HG02759 (cell line): ENCODE measurements at regions not wholly inside any gene's neighbourhood (a gene's known extent, or its start where the extent isn't known, plus 50 kb on each side); places are given as distances from the start of the nearest gene placed in this dataset.
"Not testable (repeated sequence)": the region's sequence is repeated elsewhere in the genome, so short reads cannot be mapped to it uniquely, and the experiment has no call there.

ENCODE experiments used
- ATAC-seq: cut with Tn5 transposase; IDR thresholded peaks from one replicate; pipeline ENCODE4 v1.9.1; 2021; ENCODE audit warnings: mild to moderate bottlenecking, moderate library complexity; ENCODE audit not compliant: unreplicated experiment

DNA sequence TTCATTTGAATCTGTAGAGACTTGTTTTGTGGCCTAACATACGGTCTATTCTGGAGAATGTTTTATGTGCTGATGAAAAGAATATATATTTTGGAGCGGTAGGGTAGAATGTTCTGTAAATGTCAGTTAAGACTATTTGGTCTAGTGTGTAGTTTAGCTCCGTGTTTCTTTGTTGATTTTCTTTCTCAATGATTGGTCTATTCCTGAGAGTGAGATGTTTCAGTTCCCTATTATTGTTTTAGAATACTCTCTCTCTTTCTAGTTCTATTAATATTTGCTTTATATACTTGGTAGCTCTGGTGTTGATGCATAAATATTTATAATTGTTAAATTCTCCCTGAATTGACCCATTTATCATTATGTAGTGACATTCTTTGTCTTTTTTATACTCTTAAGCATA lies 236.5 kb downstream of the GLUD2 start:
- ATAC-seq: no peak

GRCh38 chrX:121298499-121298898 lies 251.1 kb downstream of the GLUD2 start:
- no peak for ATAC-seq

DNA sequence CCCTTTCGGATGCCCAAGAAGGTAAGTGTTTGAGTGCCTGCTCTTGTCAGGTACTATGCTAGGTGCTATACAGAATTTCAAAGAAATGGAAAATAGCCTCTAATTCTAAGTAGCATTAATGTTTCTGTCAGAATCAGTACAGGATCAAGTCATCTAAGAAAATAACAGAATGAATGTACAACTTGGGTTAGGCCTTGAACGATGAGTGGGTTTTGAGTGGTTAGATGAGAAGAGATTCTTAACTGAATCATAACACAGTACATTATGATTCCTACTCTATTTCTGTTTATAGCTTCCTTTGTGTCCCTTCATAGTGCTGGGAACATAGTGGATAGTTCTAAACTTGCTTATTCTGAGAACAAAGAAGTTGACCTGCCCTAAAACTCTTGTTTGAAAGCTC lies 253.9 kb downstream of the GLUD2 start:
- ATAC-seq: no peak

- ATAC-seq: no peak
Observed at GRCh38 chrX:121301822-121302221, 254.4 kb downstream of the GLUD2 start.

DNA sequence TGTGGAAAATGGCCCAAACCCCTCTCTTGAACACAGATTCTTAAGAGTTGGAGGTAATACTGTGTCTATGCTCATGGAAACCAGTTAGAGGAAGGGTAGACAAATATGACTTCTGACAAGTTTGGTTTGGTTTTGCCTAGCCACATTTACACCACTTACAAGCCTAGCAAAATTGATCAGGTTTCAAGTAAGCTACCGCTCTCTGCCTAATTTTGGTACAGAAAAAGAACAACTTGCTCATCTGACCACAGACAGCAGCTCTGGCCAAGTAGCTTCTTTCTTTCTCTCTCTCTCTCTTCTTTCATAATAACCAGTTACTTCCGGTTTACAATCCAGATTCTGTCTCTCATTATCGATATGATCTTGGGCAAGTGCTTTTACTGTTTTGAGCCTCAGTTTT lies 260.0 kb downstream of the GLUD2 start:
- ATAC-seq: peak; percentile 59

DNA sequence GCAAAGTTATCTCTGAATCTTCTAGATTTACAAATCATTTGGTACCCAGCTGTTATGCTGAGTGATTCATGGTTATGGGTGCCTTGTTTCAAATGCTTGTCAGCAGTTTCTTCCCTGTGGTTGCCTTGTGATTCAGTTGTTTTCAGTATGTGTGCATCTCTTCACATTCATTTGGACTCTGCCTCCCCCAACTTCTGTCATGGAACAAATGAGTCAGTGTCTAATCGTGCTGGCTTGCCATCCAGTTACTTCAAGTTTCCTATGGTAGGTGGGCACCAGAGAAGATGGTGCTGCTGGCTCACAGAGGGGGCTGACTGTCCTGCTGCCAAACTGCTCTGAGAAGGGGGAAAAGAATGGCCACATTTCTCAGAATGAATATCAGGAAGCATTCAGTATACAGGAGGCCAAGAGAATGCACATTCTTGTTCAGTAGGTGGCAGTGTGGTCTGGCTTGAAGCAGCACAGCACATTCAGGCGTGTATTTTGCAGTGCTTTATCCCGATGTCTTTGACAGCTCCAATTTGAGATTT lies 260.9 kb downstream of the GLUD2 start:
- ATAC-seq: peak; percentile 78

DNA sequence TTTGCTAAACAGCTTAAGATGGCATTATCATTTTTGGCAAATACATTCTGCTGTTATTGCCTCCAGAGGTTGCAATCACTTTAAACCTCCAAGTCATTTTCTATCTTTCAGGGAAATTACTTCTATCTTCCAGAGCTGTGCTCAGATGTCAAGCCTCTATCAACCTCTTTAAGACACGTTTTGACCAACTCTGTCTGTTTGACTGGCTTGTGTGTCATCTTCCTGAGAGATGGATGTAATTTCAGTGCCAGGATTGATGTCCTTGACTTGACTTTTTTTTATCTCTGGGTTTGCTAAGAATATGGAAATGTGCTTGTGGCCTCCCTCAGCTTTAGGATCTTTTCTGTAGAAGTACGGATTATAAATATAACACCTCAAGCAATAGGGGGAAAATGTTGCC lies 263.4 kb downstream of the GLUD2 start:
- ATAC-seq: no peak

DNA sequence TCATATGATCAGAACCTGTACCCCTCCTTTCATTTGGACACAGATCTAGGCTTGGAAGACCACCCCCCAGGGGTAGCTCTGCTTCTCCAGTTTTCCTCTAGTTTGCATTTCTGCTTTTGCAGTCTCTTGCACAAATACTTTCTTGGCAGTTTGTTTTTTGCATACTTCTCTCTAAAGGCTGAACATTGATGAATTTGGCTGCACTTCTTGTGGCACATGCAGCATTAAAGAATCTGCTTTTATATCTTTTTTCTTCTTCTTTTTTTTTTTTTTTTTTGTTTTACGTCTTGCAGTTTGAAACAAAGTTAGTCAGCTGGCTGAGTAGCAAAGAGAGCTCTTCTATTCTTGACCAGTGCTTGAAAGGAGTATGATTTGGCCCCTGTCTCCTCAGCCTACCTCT lies 273.0 kb downstream of the GLUD2 start:
- no peak for ATAC-seq

DNA sequence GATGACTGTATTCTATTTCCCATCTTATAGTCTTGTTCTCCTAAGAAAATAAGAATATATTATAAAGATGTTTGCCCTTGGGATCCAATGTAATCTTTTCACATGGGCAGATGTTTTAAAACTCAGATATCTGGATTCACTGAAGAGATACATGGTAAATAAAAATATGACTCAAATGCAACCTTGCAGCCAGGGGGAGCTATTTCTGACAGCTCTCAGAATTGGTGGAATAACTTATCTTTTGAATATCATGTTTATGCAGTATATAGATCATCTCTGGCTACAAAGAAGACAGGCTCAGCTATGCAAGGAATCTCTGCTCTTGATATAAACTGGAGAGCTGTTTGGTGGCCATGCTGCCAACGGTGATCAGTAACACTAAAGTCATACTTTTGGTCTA lies 274.7 kb downstream of the GLUD2 start:
- ATAC-seq: no peak

GRCh38 chrX:121323337-121323736 lies 275.9 kb downstream of the GLUD2 start:
- no peak for ATAC-seq

DNA sequence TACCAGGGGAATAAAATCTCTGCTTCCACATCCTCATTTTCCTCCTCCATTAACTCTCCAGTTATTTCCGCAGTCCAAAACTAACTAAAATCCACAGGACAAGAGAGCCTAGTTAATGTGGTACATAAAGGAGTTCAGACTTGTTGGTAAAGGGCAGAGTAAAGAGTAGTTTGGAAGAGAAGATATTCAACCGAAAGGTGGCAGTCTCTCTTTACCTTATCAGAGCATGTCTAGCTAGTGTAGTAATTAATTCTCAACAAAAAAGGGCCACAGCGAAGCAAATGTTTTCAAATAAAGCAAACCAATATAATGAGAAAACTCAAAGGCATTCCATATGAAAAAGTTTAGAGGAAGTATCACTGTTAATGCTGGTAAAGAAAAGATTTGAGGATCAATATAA lies 286.5 kb downstream of the GLUD2 start:
- ATAC-seq: no peak

DNA sequence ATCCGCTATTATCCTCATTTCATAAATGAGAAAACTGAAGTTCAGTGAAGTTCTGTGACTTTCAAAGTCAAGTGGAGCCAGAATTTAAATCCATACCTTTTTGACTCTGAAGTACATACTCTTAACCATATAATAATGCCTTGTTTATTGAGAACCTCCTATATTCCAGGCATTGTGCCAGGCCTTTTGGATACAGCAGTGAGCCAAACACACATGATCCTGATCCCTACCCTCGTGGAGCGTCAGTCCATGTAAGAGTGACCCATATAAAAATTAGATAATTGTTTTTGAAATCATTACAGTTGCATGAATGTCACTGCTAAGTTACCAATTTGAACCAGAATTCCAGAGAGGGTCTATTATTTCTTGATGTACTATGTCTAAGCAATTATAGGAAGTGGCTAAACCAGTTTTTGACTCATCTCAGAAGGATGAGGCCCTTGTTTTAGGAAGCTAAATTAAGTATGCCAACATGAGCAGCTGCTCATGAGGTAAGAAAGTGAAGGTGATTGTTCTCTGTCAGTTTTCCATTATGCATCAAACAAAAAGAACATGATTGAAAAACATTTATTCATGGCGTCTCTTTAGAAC lies 289.5 kb downstream of the GLUD2 start:
- ATAC-seq: no peak

DNA sequence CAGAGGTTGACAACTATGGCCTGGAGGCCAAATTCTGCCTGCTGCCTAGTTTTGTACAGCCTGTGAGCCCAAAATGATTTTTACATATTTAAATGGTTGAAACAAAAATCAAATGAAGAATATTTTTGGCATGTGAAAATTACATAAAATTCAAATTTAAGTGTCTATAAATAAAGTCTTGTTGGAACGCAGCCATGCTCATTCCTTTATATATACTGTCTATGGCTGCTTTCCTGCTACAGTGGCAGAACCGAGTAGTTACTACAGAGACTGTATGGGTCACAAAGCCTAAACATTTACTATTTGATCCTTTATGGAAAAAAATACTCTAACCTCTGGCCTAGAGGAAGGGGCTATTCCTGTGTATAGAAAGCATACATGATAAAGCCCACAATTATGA lies 290.4 kb downstream of the GLUD2 start:
- no peak for ATAC-seq

DNA sequence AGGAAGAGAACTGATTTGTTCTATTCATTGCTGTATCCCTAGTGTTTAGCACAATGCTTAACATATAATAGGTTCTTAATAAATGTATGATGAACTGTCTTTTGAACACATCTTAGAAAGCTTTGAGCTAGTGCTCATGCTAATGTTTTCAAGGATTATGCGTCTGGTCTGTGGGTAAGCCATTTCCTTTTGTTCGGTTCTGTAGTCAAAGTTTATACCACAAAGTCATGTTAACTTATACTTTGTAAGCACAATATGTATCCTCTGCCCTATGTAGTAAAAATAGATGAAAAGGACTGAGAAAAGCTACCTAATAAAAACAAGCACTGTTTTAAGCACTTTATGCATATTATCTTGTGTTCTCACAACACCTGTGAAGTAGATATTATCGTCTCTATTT lies 301.9 kb downstream of the GLUD2 start:
- no peak for ATAC-seq

GRCh38 chrX:121356139-121356849 lies 308.9 kb downstream of the GLUD2 start:
- ATAC-seq: no peak

DNA sequence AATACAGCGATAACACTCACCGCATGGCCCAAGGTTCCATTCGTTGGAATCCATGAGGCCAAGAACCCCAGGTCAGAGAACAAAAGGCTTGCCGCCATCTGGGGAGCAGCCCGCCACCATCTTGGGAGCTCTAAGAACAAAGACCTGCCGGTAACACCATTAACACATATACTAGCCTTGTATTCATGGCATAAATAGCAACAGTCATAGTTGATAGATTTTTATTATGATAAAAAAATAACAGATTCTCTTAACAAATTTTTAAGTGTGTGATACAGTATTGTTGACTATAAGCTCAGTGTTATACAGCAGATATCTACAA lies 309.4 kb downstream of the GLUD2 start:
- no peak for ATAC-seq

- no peak for ATAC-seq
Observed at GRCh38 chrX:121360280-121360679, 312.9 kb downstream of the GLUD2 start.

DNA sequence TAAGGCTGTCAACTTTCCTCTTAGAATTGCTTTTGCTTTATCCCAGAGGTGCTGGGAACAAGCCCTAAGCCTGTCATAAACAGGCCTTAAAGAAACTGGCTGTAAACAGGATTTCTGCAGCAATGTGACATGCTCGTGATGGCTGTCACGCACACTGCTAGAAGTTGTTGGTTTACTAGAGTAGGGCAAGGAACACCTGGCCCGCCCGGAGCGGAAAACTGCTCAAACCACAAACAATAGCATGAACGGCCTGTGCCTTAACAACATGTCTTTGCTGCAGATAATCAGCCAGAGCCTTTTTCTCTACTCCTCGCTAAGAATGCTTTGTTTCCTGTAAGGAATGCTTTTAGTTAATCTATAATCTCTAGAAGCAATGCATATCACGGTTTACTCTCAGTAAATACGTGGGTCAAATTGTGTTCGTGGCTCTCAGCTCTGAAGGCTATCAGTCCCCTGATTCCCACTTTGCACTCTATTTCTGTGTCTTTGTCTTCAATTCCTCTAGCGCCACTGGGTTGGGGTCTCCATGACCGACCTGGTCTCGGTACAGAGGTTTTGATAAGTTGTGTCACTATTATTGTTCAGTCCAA lies 318.3 kb downstream of the GLUD2 start:
- no peak for ATAC-seq

DNA sequence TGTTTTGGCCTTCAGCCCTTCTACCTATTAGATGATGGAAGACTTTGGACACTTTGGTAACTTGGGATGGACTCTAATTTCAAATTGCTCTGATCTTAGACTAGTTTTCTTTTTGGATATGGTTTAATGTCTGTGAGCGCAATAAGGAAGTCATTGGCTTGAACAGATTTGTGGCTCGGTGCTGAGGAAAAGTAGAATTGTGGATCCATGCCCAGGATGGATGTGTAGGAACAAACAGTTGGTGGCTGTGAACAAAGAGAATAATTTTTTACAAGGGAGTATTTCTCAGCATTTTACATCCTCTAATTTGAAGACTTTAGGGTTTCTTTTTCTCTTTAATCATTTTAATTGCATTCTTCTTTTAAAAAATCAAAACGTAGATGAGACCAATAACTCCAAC lies 327.1 kb downstream of the GLUD2 start:
- ATAC-seq: no peak

DNA sequence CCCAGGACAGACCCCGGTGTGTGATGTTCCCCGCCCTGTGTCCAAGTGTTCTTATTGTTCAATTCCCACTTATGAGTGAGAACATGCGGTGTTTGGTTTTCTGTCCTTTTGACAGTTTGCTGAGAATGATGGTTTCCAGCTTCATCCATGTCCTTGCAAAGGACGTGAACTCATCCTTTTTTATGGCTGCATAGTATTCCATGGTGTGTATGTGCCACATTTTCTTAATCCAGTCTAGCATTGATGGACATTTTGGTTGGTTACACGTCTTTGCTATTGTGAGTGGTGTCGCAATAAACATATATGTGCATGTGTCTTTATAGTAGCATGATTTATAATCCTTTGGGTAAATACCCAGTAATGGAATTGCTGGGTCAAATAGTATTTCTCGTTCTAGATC lies 334.5 kb downstream of the GLUD2 start:
- not testable (repeated sequence) for ATAC-seq

DNA sequence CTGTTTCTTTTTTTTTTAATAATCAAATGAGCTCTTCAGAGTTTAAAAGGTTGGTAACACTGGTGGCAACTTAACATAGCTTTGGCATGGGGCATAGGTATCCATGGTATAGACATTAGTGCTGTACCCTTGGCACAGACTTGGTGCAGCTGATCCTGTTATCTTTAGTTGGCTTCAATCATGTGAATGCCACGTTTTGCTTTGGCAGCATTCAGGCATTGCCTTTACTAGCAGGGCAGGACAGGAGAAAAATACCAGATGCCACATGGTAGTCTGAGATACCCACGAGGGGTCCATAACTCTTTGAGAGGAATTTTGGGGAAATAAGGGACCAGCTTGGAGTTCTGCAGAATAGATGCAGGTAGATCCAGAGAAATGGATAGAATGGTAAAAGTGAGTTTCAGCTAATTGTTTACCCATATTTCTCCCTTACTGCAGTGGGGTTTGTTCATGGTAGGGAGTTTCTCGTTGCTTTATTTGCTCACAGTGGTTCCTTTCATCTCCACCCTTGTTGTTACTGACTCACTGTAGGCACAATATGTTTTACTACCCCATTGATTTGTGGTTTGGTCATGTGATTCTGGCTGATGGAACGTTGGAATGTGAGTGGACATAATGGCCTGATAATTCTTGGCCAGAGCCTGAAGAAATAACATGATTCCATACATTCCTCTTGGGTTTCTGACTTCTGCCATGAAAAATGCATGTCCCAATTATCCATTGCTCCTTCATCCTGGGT lies 342.7 kb downstream of the GLUD2 start:
- ATAC-seq: no peak

GRCh38 chrX:121405826-121406225 lies 358.4 kb downstream of the GLUD2 start:
- ATAC-seq: no peak
